ENCODE measurements at regions not wholly inside any gene's neighbourhood (a gene's known extent, or its start where the extent isn't known, plus 50 kb on each side); places are given as distances from the start of the nearest gene placed in this dataset.

- no peak for TF ChIP-seq CTCF (IDR thresholded peaks at IDR 0.05)
Measured at GRCh38 chr3:87077355-87077754, 86.4 kb upstream of the VGLL3 start.

- no peak for TF ChIP-seq CTCF (IDR thresholded peaks at IDR 0.05)
Measured at GRCh38 chr3:87076946-87077345, 86.0 kb upstream of the VGLL3 start.

GRCh38 chr3:87073496-87074145 lies 82.7 kb upstream of the VGLL3 start:
- no peak for TF ChIP-seq CTCF (IDR thresholded peaks at IDR 0.05)

- no peak for TF ChIP-seq CTCF (IDR thresholded peaks at IDR 0.05)
Measured at GRCh38 chr3:87072446-87072845, 81.5 kb upstream of the VGLL3 start.

GRCh38 chr3:87069971-87070370 lies 79.0 kb upstream of the VGLL3 start:
- TF ChIP-seq CTCF (IDR thresholded peaks at IDR 0.05): no peak

GRCh38 chr3:87069021-87069420 lies 78.1 kb upstream of the VGLL3 start:
- no peak for TF ChIP-seq CTCF (IDR thresholded peaks at IDR 0.05)

- no peak for TF ChIP-seq CTCF (IDR thresholded peaks at IDR 0.05)
Measured at GRCh38 chr3:87062685-87063084, 71.7 kb upstream of the VGLL3 start.

GRCh38 chr3:87057474-87057873 lies 66.5 kb upstream of the VGLL3 start:
- no peak for TF ChIP-seq CTCF (IDR thresholded peaks at IDR 0.05)
